ENCODE measurements at regions not wholly inside any gene's neighbourhood (a gene's known extent, or its start where the extent isn't known, plus 50 kb on each side); places are given as distances from the start of the nearest gene placed in this dataset.

DNA sequence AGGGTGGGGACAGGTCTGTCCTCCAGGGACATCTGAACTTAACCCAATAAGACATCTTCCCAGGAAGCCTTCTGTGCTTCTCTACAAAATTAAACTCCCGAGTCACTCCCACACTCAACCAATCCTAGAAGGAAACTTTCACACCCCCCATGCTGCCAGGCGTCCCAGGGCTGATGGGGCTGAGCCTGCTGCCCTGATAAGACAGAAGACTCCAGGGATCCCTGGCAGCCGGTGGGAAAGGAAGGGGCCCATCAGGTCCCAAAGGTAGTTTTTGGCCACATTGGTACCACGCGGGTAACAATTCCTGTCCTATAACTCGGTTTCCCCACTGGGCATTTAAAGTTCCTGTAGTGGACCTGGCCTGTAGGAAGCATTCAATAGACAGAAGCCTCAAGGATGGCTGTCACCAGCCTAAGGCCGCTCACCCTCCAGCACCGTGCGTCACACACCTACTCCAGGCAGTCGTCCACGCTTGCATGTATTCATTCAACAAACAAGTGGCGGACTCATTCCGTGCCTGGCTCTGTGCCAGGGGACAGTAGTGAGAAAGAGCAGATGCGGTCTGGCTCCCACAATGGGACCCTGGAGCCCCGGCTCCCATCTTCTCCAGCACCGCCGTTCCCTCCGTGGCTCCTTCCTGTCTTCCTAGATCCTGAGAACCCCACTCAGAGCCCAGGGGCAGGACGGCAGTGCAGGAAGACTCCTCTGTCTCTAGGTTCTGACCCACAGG, 465.2 kb downstream of the NPHP4 start:
- Mint-ChIP-seq H3K4me3 (no peak overlapping the region), H3K27ac (no peak overlapping the region), H3K9me3 (peaks cover 6% of the 10 kb centered on the region), H3K27me3 (peaks cover 1% of the 10 kb centered on the region), H3K36me3 (ENCODE audit: low read depth) (no peaks in the 10 kb centered on the region), H3K4me1 (peaks cover 2% of the 10 kb centered on the region)
- ATAC-seq (no peak), DNase-seq (no peak)

GRCh38 chr1:5526385-5526750, 465.9 kb downstream of the NPHP4 start:
- no peak for ATAC-seq
- Mint-ChIP-seq H3K27me3 (peaks cover 1% of the 10 kb centered on the region), H3K4me3 (no peak overlapping the region), H3K9me3 (peaks cover 6% of the 10 kb centered on the region), H3K27ac (no peak overlapping the region), H3K36me3 (ENCODE audit: low read depth) (no peaks in the 10 kb centered on the region), H3K4me1 (peaks cover 2% of the 10 kb centered on the region)
- no peak for DNase-seq

DNA sequence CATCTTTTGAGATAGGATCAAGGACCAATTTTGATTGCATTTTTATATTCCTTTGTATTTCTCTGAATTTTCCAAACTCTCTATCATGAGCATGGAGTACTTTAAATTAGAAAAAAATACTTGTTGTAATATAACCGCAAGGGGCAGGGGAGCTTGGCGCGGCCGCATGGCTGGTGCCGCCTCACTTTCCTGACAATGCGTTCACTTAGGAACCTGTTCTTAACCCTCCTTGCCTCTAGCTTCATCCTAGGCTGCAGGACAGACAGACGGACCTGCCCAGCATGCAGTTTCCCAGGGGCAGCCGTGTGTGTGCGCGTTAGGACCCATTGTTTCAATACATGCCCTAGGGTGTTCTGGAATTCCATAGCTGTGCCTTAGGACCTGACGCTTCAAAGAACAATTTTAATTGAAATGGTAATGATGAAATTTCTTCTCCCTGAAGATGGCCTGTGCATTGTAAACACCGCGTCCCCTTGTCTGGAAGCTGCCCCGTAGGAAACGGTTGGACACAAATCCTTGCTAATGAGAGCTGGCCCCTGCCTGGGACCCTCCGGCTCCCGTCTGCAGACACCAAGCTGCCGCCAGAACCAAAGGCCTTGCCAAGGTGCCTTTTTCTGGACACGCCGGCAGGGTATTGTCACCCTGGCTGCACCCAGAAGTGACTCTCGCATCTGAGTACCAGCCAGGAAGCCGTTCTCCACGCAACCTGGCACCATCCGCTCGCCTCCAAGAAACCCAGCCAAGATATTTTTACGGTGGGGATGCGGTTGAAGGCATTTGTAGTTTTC, 466.4 kb downstream of the NPHP4 start:
- DNase-seq (no peak), ATAC-seq (no peak)
- peaks cover 6% of the 10 kb centered on the region for H3K9me3 Mint-ChIP-seq
- H3K36me3 Mint-ChIP-seq (ENCODE audit: low read depth) = no peaks in the 10 kb centered on the region
- H3K4me3 Mint-ChIP-seq = no peak overlapping the region
- peaks cover 2% of the 10 kb centered on the region for H3K4me1 Mint-ChIP-seq
- no peak overlapping the region for H3K27ac Mint-ChIP-seq
- H3K27me3 Mint-ChIP-seq = peaks cover 1% of the 10 kb centered on the region

- peaks cover 3% of the 10 kb centered on the region for H3K27me3 Mint-ChIP-seq
- DNase-seq = no peak
- ATAC-seq = peak; percentile 28
- no peaks in the 10 kb centered on the region for H3K36me3 Mint-ChIP-seq (ENCODE audit: low read depth)
- H3K27ac Mint-ChIP-seq = no peak overlapping the region
- no peak overlapping the region for H3K4me3 Mint-ChIP-seq
- no peaks in the 10 kb centered on the region for H3K9me3 Mint-ChIP-seq
- H3K4me1 Mint-ChIP-seq = peaks cover 2% of the 10 kb centered on the region
These were observed 469.6 kb downstream of the NPHP4 start for GRCh38 chr1:5522531-5523145.

GRCh38 chr1:5519366-5520135, 472.7 kb downstream of the NPHP4 start:
- H3K27ac Mint-ChIP-seq = no peak overlapping the region
- H3K9me3 Mint-ChIP-seq = no peaks in the 10 kb centered on the region
- no peak for ATAC-seq
- peaks cover 2% of the 10 kb centered on the region for H3K4me1 Mint-ChIP-seq
- no peak overlapping the region for H3K4me3 Mint-ChIP-seq
- H3K36me3 Mint-ChIP-seq (ENCODE audit: low read depth) = no peaks in the 10 kb centered on the region
- DNase-seq = no peak
- H3K27me3 Mint-ChIP-seq = peaks cover 6% of the 10 kb centered on the region

DNA sequence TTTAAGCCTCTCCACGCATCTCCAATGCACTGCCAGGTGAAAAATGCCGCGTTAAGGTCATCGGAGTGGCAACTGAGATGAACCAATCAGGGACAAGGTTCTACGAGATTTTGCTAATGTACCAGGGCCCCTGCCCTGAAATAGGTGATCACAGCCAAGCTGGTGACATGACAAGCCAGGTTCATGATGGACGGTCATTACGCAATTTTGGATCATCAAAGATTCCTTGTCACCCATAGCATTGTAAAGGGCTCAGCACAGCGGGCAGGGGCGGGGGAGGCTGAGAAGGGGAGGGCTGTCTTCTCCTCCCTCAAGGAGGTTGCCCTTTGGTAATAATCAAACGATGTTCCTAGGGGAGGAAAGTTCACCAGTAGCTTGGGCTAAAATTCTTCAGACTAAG, 475.5 kb downstream of the NPHP4 start:
- ATAC-seq (no peak), DNase-seq (no peak)
- H3K9me3 Mint-ChIP-seq = no peaks in the 10 kb centered on the region
- H3K4me3 Mint-ChIP-seq = no peak overlapping the region
- H3K4me1 Mint-ChIP-seq = peaks cover 2% of the 10 kb centered on the region
- no peak overlapping the region for H3K27ac Mint-ChIP-seq
- peaks cover 11% of the 10 kb centered on the region for H3K27me3 Mint-ChIP-seq
- no peaks in the 10 kb centered on the region for H3K36me3 Mint-ChIP-seq (ENCODE audit: low read depth)

DNA sequence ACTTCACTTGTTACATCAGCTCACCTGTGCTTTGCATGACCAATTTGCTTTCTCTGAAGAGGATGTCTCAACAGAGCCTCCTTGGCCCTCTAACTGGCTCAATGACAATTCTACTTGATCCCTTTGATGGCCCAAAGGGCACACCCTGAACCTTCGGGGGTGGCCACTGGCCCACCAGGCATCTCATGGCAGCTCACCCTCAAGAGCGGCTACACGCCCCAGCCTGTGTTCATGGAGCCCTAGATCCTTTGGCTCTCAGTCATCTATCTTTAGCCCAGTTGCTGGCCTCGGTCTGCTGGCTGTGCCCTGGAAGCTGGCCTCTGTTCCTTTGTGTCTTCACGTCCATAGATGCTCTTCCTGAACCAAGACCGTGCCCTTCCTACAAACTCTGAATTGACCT, 476.7 kb downstream of the NPHP4 start:
- H3K4me3 Mint-ChIP-seq = no peak overlapping the region
- DNase-seq (no peak), ATAC-seq (no peak)
- H3K4me1 Mint-ChIP-seq = peaks cover 2% of the 10 kb centered on the region
- no peaks in the 10 kb centered on the region for H3K36me3 Mint-ChIP-seq (ENCODE audit: low read depth)
- no peaks in the 10 kb centered on the region for H3K9me3 Mint-ChIP-seq
- H3K27me3 Mint-ChIP-seq = peaks cover 15% of the 10 kb centered on the region
- H3K27ac Mint-ChIP-seq = no peak overlapping the region

- H3K27me3 Mint-ChIP-seq = peaks cover 15% of the 10 kb centered on the region
- H3K4me1 Mint-ChIP-seq = peaks cover 2% of the 10 kb centered on the region
- H3K36me3 Mint-ChIP-seq (ENCODE audit: low read depth) = no peaks in the 10 kb centered on the region
- ATAC-seq = peak; percentile 65
- H3K27ac Mint-ChIP-seq = no peak overlapping the region
- peak; percentile 79 for DNase-seq
- H3K4me3 Mint-ChIP-seq = no peak overlapping the region
- H3K9me3 Mint-ChIP-seq = no peaks in the 10 kb centered on the region
These were observed 477.6 kb downstream of the NPHP4 start for GRCh38 chr1:5514527-5515183.

DNA sequence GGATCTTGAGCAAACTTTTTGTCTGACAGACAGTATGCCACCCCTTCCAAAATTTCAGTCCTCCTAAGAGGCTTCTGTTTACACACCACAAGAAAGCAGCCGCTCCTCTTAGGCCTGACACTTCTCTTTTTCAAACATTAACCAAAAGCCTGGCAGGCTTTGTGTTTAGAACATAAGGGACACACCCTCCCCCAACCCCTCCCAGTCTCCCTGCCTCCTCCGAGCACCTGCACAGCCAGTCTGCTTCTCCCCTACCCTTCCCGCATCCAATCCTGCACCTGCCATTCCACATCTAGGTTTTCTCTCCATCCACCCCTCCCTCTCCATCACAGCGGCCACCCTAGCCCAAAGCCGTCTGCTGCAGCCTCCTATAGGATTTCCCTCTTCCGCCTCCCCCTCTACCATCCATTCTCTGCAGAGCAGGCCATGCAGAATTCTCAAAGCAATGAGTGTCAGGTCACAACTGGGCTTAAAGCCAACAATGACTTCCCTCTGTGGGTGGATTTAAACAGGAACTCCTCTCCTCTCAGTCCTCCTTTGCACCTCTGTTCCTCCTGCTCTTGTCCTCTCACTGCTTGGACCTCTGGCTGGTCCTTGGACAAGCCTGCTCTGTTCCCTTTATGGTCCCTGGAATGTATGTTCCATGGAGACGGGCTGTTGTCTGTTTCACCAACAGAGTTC, 478.2 kb downstream of the NPHP4 start:
- H3K27ac Mint-ChIP-seq = no peak overlapping the region
- ATAC-seq = no peak
- peaks cover 15% of the 10 kb centered on the region for H3K27me3 Mint-ChIP-seq
- H3K9me3 Mint-ChIP-seq = no peaks in the 10 kb centered on the region
- H3K36me3 Mint-ChIP-seq (ENCODE audit: low read depth) = no peaks in the 10 kb centered on the region
- H3K4me3 Mint-ChIP-seq = no peak overlapping the region
- DNase-seq = no peak
- H3K4me1 Mint-ChIP-seq = peaks cover 2% of the 10 kb centered on the region

DNA sequence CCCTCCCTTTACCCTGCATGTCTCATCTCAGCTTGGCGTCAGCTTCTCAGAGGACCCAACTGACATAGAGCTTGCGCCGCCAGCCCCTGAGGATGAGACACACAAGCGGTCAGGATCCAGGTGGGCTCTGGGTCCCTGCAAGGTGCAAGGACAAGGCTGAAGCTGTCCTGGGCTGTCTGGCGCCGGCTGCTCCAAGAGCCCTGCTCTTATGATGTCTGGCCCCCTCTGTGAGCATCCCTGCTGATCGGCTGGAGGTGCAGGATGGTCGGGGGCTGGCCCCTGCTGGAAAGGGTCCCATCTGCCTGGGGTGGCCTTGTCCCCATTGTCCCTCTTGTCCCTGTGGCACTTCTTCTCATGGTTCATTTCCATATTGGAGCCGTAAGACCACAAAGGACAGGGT, 479.0 kb downstream of the NPHP4 start:
- no peak overlapping the region for H3K4me3 Mint-ChIP-seq
- H3K4me1 Mint-ChIP-seq = peaks cover 2% of the 10 kb centered on the region
- DNase-seq (no peak), ATAC-seq (no peak)
- peaks cover 13% of the 10 kb centered on the region for H3K27me3 Mint-ChIP-seq
- H3K9me3 Mint-ChIP-seq = no peaks in the 10 kb centered on the region
- no peaks in the 10 kb centered on the region for H3K36me3 Mint-ChIP-seq (ENCODE audit: low read depth)
- no peak overlapping the region for H3K27ac Mint-ChIP-seq

DNA sequence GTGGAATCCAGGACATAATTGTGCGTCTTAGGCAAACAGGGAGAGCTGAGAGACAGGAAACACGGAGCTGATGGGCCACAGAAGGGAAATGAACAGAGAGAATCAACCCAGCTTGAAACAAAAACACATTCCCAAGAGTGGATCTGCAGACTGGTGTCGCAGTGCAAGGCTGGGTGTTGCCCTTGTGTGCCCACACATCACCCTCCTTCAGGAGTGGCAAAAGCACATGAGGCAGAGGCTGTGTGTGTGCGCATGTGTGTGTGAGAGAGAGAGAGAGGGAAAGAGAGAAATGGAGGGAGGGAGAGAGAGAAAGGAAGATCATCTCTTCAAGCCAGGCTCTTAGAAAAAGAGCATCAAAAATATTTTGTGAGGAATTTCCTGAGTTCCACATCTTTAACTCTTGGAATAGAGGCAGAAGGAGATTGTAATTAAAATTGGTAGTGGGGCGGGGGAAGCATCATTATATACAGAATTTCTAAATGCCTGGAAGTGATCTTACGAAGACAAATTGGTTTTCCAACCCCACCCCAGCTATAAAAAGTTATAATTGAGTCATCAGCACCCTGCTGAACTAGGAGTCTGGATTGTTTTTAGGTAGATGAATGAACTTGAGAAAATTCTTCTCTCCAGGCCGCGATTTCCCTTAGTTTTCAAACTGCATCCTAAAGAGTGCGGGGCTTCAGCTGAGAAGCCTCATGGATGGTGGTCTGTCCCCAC, 480.7 kb downstream of the NPHP4 start:
- Mint-ChIP-seq H3K4me3 (no peak overlapping the region), H3K4me1 (peaks cover 2% of the 10 kb centered on the region), H3K27me3 (peaks cover 13% of the 10 kb centered on the region), H3K9me3 (no peaks in the 10 kb centered on the region), H3K36me3 (ENCODE audit: low read depth) (no peaks in the 10 kb centered on the region), H3K27ac (no peak overlapping the region)
- no peak for ATAC-seq
- no peak for DNase-seq

DNA sequence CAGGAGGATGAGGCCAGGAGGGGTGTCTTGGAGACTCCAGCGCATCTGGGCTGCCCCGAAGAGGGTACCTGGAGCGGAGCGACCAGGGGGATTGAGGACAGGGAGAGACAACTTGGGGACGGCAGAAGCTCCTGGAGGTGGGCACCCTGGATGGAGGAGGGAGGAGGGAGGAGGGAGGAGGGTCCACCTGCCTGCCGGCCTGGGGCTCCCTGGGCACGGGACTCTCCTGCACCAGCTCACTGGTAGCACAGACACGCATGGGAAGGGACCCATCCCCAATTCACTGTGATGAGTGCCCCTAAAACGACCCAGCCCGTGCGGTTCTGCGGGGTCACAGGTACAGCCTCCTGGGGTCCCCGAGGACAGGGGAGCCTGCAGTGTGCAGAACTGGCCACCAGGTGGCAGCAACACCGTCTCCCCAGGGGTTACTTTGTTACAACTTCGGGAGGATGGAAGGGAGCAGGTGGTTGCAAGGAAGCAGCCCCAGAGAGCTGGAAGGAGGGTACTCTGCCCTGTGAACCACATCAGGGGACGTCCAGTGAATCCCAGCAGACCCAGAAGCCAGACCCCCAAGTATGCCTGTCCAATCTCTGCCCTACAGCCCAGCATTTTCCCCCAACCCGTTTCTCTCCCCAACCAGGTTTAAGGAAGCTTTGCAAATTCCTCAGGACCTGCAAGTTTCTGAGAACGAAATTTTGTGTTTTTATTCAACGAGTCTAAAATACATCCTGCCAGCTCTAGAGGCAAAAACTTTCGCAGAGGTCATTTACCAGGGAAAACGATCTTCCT, 482.4 kb downstream of the NPHP4 start:
- H3K9me3 Mint-ChIP-seq = no peaks in the 10 kb centered on the region
- H3K4me3 Mint-ChIP-seq = no peak overlapping the region
- no peak overlapping the region for H3K27ac Mint-ChIP-seq
- H3K27me3 Mint-ChIP-seq = peaks cover 9% of the 10 kb centered on the region
- H3K4me1 Mint-ChIP-seq = peaks cover 2% of the 10 kb centered on the region
- ATAC-seq (peak; percentile 60), DNase-seq (peak; percentile 76)
- no peaks in the 10 kb centered on the region for H3K36me3 Mint-ChIP-seq (ENCODE audit: low read depth)
